ENCODE measurements at regions not wholly inside any gene's neighbourhood (a gene's known extent, or its start where the extent isn't known, plus 50 kb on each side); places are given as distances from the start of the nearest gene placed in this dataset.

DNA sequence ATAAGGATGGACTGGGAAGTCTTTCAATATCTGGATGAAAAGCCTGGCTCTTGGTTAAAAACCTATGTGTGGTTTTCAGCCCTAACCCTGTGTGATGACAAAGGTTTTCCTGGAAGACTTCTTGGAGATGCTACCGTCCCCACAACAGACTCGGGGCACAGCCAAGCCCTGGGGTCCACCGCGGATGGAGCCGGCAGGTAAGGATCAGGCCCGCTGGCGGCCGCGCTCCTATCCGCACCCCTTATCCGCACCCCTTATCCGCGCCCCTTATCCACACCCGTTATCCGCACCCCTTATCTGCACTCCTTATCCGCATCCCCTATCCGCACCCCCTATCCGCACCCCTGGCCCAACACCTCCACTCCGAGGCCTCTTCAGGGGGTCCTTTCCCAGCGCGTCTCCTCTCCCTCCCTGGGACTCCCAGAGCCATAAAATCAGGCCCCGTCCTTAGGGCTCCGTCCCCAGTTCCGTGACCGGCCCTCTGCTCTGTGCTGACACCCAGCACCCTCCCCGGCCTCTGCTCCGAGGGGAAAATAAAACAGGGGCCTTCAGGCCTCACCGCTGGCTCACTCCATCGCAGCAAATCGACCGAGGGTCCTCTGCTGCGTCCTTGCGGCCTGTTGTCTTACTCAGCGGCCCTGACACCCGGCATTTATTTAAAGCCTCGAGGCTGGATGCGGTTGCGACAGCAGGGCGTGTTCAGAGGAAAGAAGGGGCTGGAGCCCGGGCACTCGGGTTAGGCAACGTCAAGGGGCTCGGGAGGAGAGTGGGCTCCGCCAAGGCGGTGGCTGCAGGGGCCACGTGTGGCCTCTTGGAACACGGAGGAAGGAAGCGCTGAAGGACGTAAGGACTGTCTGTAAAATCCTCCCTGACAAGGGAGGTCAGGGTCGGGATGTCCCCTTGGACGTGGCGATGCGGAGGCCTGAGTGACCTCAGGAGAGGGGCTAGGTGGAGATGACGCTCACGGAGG is 215.1 kb upstream of the ADARB2 start:
- Histone ChIP-seq H3K4me1 (peaks cover 0 to 12% (median 6%) of the 10 kb centered on the region in 10 experiments; a peak in 15 of 20 replicates), H4K20me1 (no peaks in the 10 kb centered on the region), H3K4me2 (no peak overlapping the region), H3K9me3 (replicated peaks in 1 of 11) (peaks cover 13 to 18% (median 16%) of the 10 kb centered on the region in 11 experiments), H3K4me3 (no peak overlapping the region), H3K9ac (no peak overlapping the region), H3K36me3 (no peaks in the 10 kb centered on the region), H3K27me3 (no peaks in the 10 kb centered on the region), H3K27ac (no peak overlapping the region)
- no peak for TF ChIP-seq Cebpa-rat (IDR thresholded peaks at IDR 0.05)

DNA sequence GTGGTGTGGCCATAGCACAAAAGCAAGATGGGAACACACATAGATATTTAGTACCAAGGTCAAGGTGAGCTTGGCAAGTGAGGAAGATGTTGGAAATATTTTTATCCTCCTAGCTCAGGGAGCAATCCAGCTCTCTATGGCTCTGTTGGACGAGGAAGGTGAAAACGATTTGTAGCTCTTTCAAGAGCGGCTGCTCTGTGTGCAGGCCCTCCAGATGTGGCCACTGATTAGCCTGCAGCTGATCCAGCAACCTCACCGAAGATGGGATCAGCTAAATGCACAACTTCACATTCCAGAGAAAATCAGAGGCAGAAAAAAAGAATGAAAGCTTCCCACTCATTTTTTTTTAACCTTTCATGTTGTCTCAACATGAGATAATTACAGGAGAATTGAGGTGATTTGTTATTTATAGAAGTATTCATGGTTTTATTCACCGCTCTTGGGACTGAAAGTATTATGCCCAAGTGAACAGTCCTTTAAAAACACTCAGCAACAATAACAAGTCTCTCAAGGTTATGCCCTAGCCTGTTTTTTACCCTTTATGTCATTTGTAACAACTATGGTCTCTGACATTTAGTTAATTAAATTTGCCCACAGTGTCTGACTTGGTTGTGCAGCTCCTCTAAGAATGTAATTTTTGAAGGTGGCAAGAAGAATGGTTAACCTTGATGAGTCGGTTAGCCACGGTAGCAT is 213.6 kb upstream of the ADARB2 start:
- H3K4me3 ChIP-seq, result no peak overlapping the region
- 0 out of 20 replicates have a peak, but pooled peaks cover 0 to 7% (median 0%) of the 10 kb centered on the region in 10 experiments for H3K4me1 ChIP-seq
- H4K20me1 ChIP-seq, result no peaks in the 10 kb centered on the region
- no peak overlapping the region for H3K27ac ChIP-seq
- peaks cover 13 to 18% (median 16%) of the 10 kb centered on the region in 11 experiments for H3K9me3 ChIP-seq (replicated peaks in 1 of 11)
- TF ChIP-seq Cebpa-rat (IDR thresholded peaks at IDR 0.05), result no peak
- no peak overlapping the region for H3K9ac ChIP-seq
- H3K4me2 ChIP-seq, result no peak overlapping the region
- H3K36me3 ChIP-seq, result no peaks in the 10 kb centered on the region
- H3K27me3 ChIP-seq, result no peaks in the 10 kb centered on the region

DNA sequence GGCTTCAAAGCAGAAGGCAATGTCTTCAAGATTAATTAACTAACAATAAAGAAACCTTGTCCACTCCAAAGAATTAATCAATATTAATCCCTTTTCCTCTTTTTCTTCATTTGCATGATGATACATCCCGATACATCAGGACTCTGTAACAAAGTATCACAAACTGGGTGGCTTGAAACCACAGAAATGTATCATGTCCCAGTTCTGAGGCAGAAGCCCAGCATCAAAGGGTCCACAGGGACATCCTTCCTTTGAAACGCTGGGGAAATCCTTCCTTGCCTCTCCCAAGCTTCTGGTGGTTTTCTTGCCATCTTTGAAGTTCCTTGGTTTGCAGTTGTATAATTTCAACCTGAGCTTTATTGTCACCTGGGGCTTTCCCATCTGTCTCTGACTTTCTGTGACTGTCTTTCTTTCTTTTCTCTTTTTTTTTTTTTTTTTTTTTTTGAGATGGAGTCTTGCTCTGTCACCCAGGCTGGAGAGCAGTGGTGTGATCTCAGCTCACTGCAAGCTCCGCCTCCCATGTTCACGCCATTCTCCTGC is 210.2 kb upstream of the ADARB2 start:
- Histone ChIP-seq H3K36me3 (no peaks in the 10 kb centered on the region), H3K9me3 (replicated peaks in 1 of 11) (peaks cover 6 to 15% (median 8%) of the 10 kb centered on the region in 11 experiments; a peak in 21 of 22 replicates)
- no peak for TF ChIP-seq Cebpa-rat (IDR thresholded peaks at IDR 0.05)

DNA sequence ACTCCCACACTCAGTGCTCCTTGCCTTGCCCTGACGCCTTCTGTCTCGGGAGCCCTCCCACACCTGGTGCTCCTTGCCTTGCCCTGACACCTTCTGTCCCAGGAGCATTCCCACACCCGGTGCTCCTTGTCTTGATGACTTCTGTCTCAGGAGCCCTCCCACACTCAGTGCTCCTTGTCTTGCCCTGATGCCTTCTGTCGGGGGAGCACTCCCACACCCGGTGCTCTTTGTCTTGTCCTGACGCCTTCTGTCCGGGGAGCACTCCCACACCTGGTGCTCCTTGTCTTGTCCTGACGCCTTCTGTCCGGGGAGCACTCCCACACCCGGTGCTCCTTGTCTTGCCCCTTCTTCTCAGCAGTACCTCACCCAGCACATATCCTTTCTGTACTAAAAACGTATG is 207.2 kb upstream of the ADARB2 start:
- Histone ChIP-seq H3K27me3 (no peaks in the 10 kb centered on the region), H3K36me3 (no peaks in the 10 kb centered on the region), H4K20me1 (no peaks in the 10 kb centered on the region), H3K9ac (no peak overlapping the region), H3K27ac (no peak overlapping the region), H3K4me1 (peaks cover 0 to 12% (median 5%) of the 10 kb centered on the region in 10 experiments; a peak in 13 of 20 replicates), H3K4me2 (no peak overlapping the region), H3K4me3 (no peak overlapping the region), H3K9me3 (replicated peaks in 1 of 11) (peaks cover 0 to 14% (median 6%) of the 10 kb centered on the region in 11 experiments; a peak in 13 of 22 replicates)
- TF ChIP-seq Cebpa-rat (IDR thresholded peaks at IDR 0.05), result no peak

More for the DNA sequence above, 210.2 kb upstream of the ADARB2 start:
- Histone ChIP-seq H3K27me3 (no peaks in the 10 kb centered on the region), H3K4me1 (peaks cover 0 to 7% (median 0%) of the 10 kb centered on the region in 10 experiments; a peak in 2 of 20 replicates), H3K9ac (no peak overlapping the region), H4K20me1 (no peaks in the 10 kb centered on the region), H3K4me2 (peak overlapping the region in 1 of 11 experiments; percentile 18; a peak in 1 of 22 replicates), H3K27ac (no peak overlapping the region), H3K4me3 (no peak overlapping the region)

DNA sequence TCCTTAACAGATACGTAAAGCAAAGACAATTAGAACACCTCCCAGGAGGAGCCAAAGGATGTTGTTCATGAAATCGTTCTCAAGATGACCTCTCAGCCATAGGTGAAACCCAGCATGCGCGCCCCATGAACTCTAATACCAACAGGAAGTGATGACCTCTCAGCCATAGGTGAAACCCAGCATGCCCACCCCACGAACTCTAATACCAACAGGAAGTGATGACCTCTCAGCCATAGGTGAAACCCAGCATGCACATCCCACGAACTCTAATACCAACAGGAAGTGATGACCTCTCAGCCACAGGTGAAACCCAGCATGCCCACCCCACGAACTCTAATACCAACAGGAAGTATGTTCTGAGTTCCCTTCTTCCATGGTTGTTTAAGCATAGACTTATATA is 205.2 kb upstream of the ADARB2 start:
- Histone ChIP-seq H3K4me2 (0 out of 22 replicates have a peak overlapping the region, but pooled peaks of 1 of the 11 experiments have one; percentile 9), H3K4me1 (peaks cover 13 to 30% (median 21%) of the 10 kb centered on the region in 10 experiments), H3K9ac (no peak overlapping the region), H4K20me1 (no peaks in the 10 kb centered on the region), H3K4me3 (no peak overlapping the region), H3K27me3 (no peaks in the 10 kb centered on the region), H3K9me3 (replicated peaks in 1 of 11) (peaks cover 0 to 20% (median 10%) of the 10 kb centered on the region in 11 experiments; a peak in 18 of 22 replicates), H3K27ac (no peak overlapping the region), H3K36me3 (no peaks in the 10 kb centered on the region)
- no peak for TF ChIP-seq Cebpa-rat (IDR thresholded peaks at IDR 0.05)

DNA sequence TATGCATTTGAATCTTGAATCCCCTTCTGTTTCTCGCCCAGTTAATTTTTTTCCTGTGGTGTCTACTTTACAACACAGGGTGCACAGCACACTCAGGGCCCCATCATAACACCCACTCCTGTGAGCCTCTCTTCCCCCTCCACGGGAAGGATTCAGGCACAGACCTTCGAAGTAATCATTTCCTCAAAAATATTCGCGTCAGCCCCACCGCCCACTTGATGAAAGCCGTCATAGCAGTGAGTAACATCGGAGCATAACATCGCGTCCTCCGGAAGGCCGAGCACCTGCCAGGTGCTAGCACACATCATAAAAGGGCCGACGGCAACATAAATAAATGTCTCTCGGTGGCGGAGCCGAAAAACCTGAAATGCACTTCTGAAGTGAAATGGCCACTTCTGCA is 201.7 kb upstream of the ADARB2 start:
- Histone ChIP-seq H4K20me1 (no peaks in the 10 kb centered on the region), H3K27me3 (no peaks in the 10 kb centered on the region), H3K9me3 (replicated peaks in 1 of 11) (peaks cover 4 to 36% (median 26%) of the 10 kb centered on the region in 11 experiments; a peak in 19 of 22 replicates), H3K4me1 (peaks cover 13 to 48% (median 30%) of the 10 kb centered on the region in 10 experiments), H3K9ac (peak overlapping the region in 4 of 11 experiments; percentile 6 to 32 (median 30); a peak in 3 of 22 replicates), H3K4me2 (peak overlapping the region; percentile 44 to 78 (median 64)), H3K36me3 (no peaks in the 10 kb centered on the region; a peak in 1 of 22 replicates), H3K4me3 (peak overlapping the region in 2 of 10 experiments; percentile 15 to 38; a peak in 2 of 20 replicates), H3K27ac (peak overlapping the region in 8 of 11 experiments; percentile 5 to 58 (median 42); a peak in 13 of 22 replicates)
- TF ChIP-seq Cebpa-rat (IDR thresholded peaks at IDR 0.05), result no peak

DNA sequence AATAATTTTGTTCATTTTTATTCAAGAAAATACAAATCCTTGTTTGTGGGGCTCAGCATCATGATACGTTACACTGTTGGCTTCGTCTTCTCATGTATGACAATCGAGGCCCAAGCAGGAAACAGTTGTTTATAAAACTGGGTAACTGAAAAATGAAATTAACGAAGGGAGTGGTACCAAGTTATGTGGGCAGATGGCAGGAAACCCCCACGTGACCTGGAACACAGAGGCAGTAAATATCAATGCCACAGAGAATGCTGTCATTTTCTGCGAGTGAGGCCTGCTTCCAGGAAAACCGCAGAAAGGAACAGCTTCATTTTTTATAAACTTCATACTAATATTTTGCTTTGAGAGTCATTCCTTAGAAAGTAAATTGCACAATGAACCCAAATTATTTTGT is 201.0 kb upstream of the ADARB2 start:
- Histone ChIP-seq H3K9ac (peak overlapping the region in 3 of 11 experiments; percentile 6 to 32 (median 30); a peak in 3 of 22 replicates), H3K27ac (peak overlapping the region in 8 of 11 experiments; percentile 5 to 58 (median 42); a peak in 12 of 22 replicates), H3K27me3 (no peaks in the 10 kb centered on the region), H3K9me3 (replicated peaks in 1 of 11) (peaks cover 4 to 36% (median 24%) of the 10 kb centered on the region in 11 experiments; a peak in 19 of 22 replicates), H3K4me3 (peak overlapping the region in 1 of 10 experiments; percentile 15; a peak in 1 of 20 replicates), H3K4me2 (peak overlapping the region; percentile 44 to 78 (median 64)), H4K20me1 (no peaks in the 10 kb centered on the region), H3K4me1 (peaks cover 13 to 48% (median 30%) of the 10 kb centered on the region in 10 experiments), H3K36me3 (no peaks in the 10 kb centered on the region; a peak in 1 of 22 replicates)
- no peak for TF ChIP-seq Cebpa-rat (IDR thresholded peaks at IDR 0.05)

DNA sequence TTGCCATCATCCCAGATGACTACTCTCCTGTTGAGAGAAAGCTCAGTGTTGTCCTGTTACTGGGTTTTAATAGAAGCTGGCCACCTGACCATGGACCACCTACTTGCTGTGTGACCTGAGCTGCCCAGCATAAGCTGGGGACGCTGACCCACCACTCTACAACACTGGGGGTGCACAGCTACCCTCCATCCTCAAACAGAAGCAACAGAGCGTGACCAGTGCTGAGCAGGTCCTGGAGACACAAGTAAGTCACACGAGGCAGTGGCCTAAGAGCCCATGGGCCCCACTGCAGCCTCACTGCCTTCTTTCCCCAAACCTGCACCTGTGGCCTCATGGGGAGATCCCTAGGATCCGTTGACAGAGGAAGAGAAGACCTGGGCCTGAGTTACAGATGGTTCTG is 198.6 kb upstream of the ADARB2 start:
- H3K4me1 ChIP-seq, result peaks cover 14 to 51% (median 36%) of the 10 kb centered on the region in 10 experiments
- H3K9ac ChIP-seq, result no peak overlapping the region
- no peak overlapping the region for H3K27ac ChIP-seq
- H4K20me1 ChIP-seq, result no peaks in the 10 kb centered on the region
- TF ChIP-seq Cebpa-rat (IDR thresholded peaks at IDR 0.05), result no peak
- H3K27me3 ChIP-seq, result no peaks in the 10 kb centered on the region
- peak overlapping the region in 8 of 11 experiments; percentile 15 to 52 (median 42); a peak in 11 of 22 replicates for H3K4me2 ChIP-seq
- peaks cover 4 to 36% (median 24%) of the 10 kb centered on the region in 11 experiments; a peak in 19 of 22 replicates for H3K9me3 ChIP-seq (replicated peaks in 1 of 11)
- no peak overlapping the region for H3K4me3 ChIP-seq
- no peaks in the 10 kb centered on the region; a peak in 1 of 22 replicates for H3K36me3 ChIP-seq

Data from BLaER1 treated with 17β-estradiol and CSF1 and Interleukin-3, amounts not matched to agents 10 nM and 100 nM (cell line).